GM12891 (cell line): ENCODE measurements at regions not wholly inside any gene's neighbourhood (a gene's known extent, or its start where the extent isn't known, plus 50 kb on each side); places are given as distances from the start of the nearest gene placed in this dataset.

Experiments
- DNase-seq: peaks from one replicate; pipeline ENCODE4 v3.0.0; 2011; ENCODE audit warnings: low spot score; ENCODE audit not compliant: insufficient read length
- FAIRE-seq: peaks from 2 replicates; lab custom pipeline; 2011; peaks lifted over from hg19 to GRCh38; lab: Jason Lieb, UNC
- PAX5 ChIP-seq: IDR thresholded peaks from 2 replicates; pipeline ENCODE4 v1.6.1; 2011; ENCODE audit warnings: low read length, moderate library complexity, mild to moderate bottlenecking; ENCODE audit not compliant: insufficient read depth, severe bottlenecking
- POLR2A ChIP-seq: IDR thresholded peaks from 2 replicates; pipeline ENCODE4 v1.6.1; 2011; ENCODE audit warnings: low read depth, low read length, control low read depth
- POLR2AphosphoS5 ChIP-seq: IDR thresholded peaks from 2 replicates; pipeline ENCODE4 v1.6.1; 2011; ENCODE audit warnings: low read depth, low read length, control low read depth
- POU2F2 ChIP-seq: IDR thresholded peaks from 2 replicates; pipeline ENCODE4 v1.6.1; 2011; ENCODE audit warnings: low read depth, mild to moderate bottlenecking, control low read depth, low read length, moderate library complexity
- SPI1 ChIP-seq: IDR thresholded peaks from 2 replicates; pipeline ENCODE4 v1.6.1; 2011; ENCODE audit warnings: low read depth, low read length, control low read depth
- TAF1 ChIP-seq: IDR thresholded peaks from 2 replicates; pipeline ENCODE4 v1.6.1; 2011; ENCODE audit warnings: low read depth, low read length, control low read depth

- FAIRE-seq (no peak), DNase-seq (no peak)
- TF ChIP-seq PAX5 (no peak), TAF1 (no peak), POLR2A (no peak), POU2F2 (no peak), POLR2AphosphoS5 (no peak), SPI1 (no peak)
These were observed 192.3 kb upstream of the NT5C1B start for GRCh38 chr2:18781541-18782280.

GRCh38 chr2:18777250-18777812 is 188.0 kb upstream of the NT5C1B start:
- FAIRE-seq (no peak), DNase-seq (no peak)
- TF ChIP-seq PAX5 (no peak), TAF1 (no peak), POLR2A (no peak), POU2F2 (no peak), POLR2AphosphoS5 (no peak), SPI1 (no peak)

GRCh38 chr2:18771212-18771611 is 181.8 kb upstream of the NT5C1B start:
- no peak for FAIRE-seq
- TF ChIP-seq POU2F2 (no peak), POLR2A (no peak), TAF1 (no peak)
- DNase-seq = no peak

GRCh38 chr2:18763338-18763737 is 174.0 kb upstream of the NT5C1B start:
- DNase-seq = no peak
- no peak for FAIRE-seq
- TF ChIP-seq TAF1 = no peak
- no peak for TF ChIP-seq POLR2AphosphoS5
- TF ChIP-seq POLR2A = no peak
- TF ChIP-seq PAX5 = no peak
- no peak for TF ChIP-seq POU2F2
- TF ChIP-seq SPI1 = no peak

GRCh38 chr2:18762667-18763066 is 173.3 kb upstream of the NT5C1B start:
- FAIRE-seq = no peak
- TF ChIP-seq POLR2A (no peak), PAX5 (no peak), SPI1 (no peak), POLR2AphosphoS5 (no peak), POU2F2 (no peak), TAF1 (no peak)
- no peak for DNase-seq

GRCh38 chr2:18754286-18754685 is 164.9 kb upstream of the NT5C1B start:
- TF ChIP-seq POLR2AphosphoS5 (no peak), SPI1 (no peak), PAX5 (no peak), POU2F2 (no peak), TAF1 (no peak), POLR2A (no peak)
- no peak for DNase-seq
- FAIRE-seq = no peak

- FAIRE-seq (no peak), DNase-seq (no peak)
- TF ChIP-seq PAX5 = no peak
- TF ChIP-seq POU2F2 = no peak
- no peak for TF ChIP-seq POLR2A
- no peak for TF ChIP-seq SPI1
- no peak for TF ChIP-seq POLR2AphosphoS5
These were observed 164.4 kb upstream of the NT5C1B start for GRCh38 chr2:18753722-18754121.

- FAIRE-seq = no peak
- DNase-seq = no peak
- TF ChIP-seq TAF1 (no peak), POU2F2 (no peak), SPI1 (no peak), POLR2AphosphoS5 (no peak), PAX5 (no peak), POLR2A (no peak)
These were observed 163.5 kb upstream of the NT5C1B start for GRCh38 chr2:18752667-18753422.

GRCh38 chr2:18752022-18752493 is 162.7 kb upstream of the NT5C1B start:
- TF ChIP-seq POU2F2 = no peak
- DNase-seq (no peak), FAIRE-seq (no peak)
